ENCODE measurements at regions not wholly inside any gene's neighbourhood (a gene's known extent, or its start where the extent isn't known, plus 50 kb on each side); places are given as distances from the start of the nearest gene placed in this dataset.

DNA sequence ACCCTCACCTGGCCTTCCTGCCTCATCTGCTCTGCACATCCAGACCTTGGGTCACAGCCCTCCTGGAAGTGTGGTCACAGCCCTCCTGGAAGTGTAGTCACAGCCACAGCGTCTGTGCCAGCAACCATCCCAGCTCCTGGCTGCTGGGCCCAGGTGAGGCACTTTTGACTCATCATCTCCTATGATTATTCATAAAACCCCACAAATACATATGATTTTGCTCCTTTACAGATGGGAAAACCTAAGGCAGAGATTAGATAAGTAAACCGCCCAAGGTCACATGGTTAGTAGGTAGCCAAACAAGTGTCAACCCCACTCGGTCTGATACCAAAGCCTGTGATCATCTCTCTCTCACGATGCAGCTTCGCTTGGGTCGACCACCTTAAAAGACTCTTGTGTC is 94.3 kb downstream of the PRLHR start:
- Histone ChIP-seq H3K36me3 (ENCODE audit: control insufficient read depth, insufficient read depth, low read length) (no peaks in the 10 kb centered on the region), H3K4me3 (ENCODE audit: low read length) (no peak overlapping the region), H3K4me1 (ENCODE audit: control insufficient read depth, insufficient read depth, low read length) (0 out of 2 replicates have a peak, but pooled peaks cover 1% of the 10 kb centered on the region), H3K27me3 (ENCODE audit: control insufficient read depth, insufficient read depth, low read length) (no peaks in the 10 kb centered on the region), H3K27ac (ENCODE audit: low read length) (no peak overlapping the region), H3K9me3 (ENCODE audit: control insufficient read depth, insufficient read depth, low read length) (no peaks in the 10 kb centered on the region)
- DNase-seq (ENCODE audit: low read depth, low spot score), result no peak
- WGBS (ENCODE audit: insufficient coverage, insufficient read length), result no CpG with 5 or more reads among the region's 6 CpGs

DNA sequence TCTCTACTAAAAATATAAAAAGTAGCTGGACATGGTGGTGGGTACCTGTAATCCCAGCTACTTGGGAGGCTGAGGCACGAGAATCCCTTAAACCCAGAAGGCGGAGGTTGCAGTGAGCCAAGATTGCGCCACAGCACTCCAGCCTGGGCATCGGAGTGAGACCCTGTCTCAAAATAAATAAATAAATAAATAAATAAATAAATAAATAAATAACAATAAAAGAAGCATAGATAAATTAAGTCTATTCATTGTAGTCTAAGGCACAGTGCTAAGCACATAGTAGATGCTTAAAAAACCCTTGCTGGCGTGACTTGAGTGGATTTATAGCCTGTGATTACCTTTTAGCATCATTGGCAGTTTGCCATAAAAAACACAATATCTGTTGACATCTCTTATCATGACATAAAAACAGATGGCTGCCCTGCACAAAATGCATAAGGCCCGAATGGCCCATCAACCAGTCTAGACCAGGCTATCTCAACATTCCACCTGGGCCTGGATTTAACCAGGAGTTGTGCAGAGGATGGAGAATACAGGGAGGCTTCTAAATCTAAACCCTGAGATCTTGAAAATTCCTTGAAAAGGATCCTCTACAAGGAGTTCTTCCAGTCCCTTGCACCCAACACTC is 94.9 kb downstream of the PRLHR start:
- Histone ChIP-seq H3K27me3 (ENCODE audit: control insufficient read depth, insufficient read depth, low read length) (no peaks in the 10 kb centered on the region), H3K4me1 (ENCODE audit: control insufficient read depth, insufficient read depth, low read length) (0 out of 2 replicates have a peak, but pooled peaks cover 1% of the 10 kb centered on the region), H3K36me3 (ENCODE audit: control insufficient read depth, insufficient read depth, low read length) (no peaks in the 10 kb centered on the region), H3K4me3 (ENCODE audit: low read length) (no peak overlapping the region), H3K9me3 (ENCODE audit: control insufficient read depth, insufficient read depth, low read length) (no peaks in the 10 kb centered on the region), H3K27ac (ENCODE audit: low read length) (no peak overlapping the region)
- DNase-seq (ENCODE audit: low read depth, low spot score), result no peak
- WGBS (ENCODE audit: insufficient coverage, insufficient read length), result no CpG with 5 or more reads among the region's 6 CpGs

DNA sequence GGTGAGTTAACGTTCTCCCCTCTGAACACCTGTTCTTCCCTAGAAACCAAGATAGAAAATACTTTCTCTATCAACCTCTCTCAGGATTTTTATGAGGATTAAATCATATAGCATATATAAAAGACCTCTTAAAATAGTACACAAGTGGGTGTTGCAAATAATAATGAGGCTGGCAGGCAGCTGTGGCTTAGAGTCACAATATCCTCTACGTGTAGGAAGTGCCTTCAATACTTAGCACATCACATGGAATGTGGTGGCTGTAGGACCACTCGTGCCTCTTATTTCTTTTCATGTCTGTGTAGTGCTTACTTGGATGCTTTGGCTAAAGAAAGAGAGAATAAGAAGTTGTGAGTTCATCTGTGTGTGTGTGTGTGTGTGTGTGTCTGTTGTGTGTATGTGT is 96.3 kb downstream of the PRLHR start:
- no peak overlapping the region for H3K4me3 ChIP-seq (ENCODE audit: low read length)
- H3K36me3 ChIP-seq (ENCODE audit: control insufficient read depth, insufficient read depth, low read length), result no peaks in the 10 kb centered on the region
- H3K4me1 ChIP-seq (ENCODE audit: control insufficient read depth, insufficient read depth, low read length), result 0 out of 2 replicates have a peak, but pooled peaks cover 1% of the 10 kb centered on the region
- no peak for DNase-seq (ENCODE audit: low read depth, low spot score)
- no peaks in the 10 kb centered on the region for H3K9me3 ChIP-seq (ENCODE audit: control insufficient read depth, insufficient read depth, low read length)
- H3K27me3 ChIP-seq (ENCODE audit: control insufficient read depth, insufficient read depth, low read length), result no peaks in the 10 kb centered on the region
- no peak overlapping the region for H3K27ac ChIP-seq (ENCODE audit: low read length)
- no CpG with 5 or more reads among the region's 3 CpGs for WGBS (ENCODE audit: insufficient coverage, insufficient read length)

DNA sequence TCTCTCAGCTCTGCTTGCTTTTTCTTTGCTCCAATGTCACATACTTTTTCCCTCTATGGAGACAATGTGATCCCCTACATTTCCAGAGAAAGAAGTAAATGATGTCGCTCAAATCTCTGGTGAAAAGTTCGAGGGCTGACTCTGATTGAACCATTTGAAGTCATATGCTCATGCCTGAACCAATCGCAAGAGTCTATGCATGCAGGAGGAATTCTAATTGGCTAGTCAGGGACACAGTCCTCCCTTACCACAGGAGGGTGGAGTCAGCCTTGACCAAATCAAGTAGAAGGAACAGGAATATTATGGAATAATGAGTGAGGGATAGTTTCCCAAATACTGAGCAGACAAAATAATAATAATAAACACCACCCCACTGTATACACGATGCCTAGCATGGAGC is 96.8 kb downstream of the PRLHR start:
- no peaks in the 10 kb centered on the region for H3K27me3 ChIP-seq (ENCODE audit: control insufficient read depth, insufficient read depth, low read length)
- H3K4me1 ChIP-seq (ENCODE audit: control insufficient read depth, insufficient read depth, low read length), result 0 out of 2 replicates have a peak, but pooled peaks cover 1% of the 10 kb centered on the region
- no peak overlapping the region for H3K27ac ChIP-seq (ENCODE audit: low read length)
- no CpG with 5 or more reads among the region's 4 CpGs for WGBS (ENCODE audit: insufficient coverage, insufficient read length)
- no peak overlapping the region for H3K4me3 ChIP-seq (ENCODE audit: low read length)
- H3K36me3 ChIP-seq (ENCODE audit: control insufficient read depth, insufficient read depth, low read length), result no peaks in the 10 kb centered on the region
- no peak for DNase-seq (ENCODE audit: low read depth, low spot score)
- no peaks in the 10 kb centered on the region for H3K9me3 ChIP-seq (ENCODE audit: control insufficient read depth, insufficient read depth, low read length)

DNA sequence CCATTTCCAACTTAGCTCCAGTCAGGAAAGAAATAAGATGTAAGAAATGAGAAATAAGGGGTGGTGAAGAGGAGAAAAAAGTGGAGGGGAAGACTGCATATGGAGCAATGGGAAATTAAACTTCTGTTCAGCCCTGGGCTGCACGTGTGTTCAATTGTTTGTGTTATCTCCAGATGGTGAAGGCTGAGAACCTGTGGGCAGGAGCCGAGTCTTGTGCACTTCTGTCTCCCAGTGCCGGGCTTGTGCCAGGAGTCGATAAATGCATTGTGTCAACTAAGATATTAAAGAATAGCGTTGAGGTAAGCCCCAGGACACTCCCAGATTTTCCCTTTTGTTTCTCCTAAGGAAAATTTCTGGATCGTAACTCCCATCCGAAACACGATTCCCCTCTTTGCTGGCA is 98.2 kb downstream of the PRLHR start:
- Histone ChIP-seq H3K9me3 (ENCODE audit: control insufficient read depth, insufficient read depth, low read length) (no peaks in the 10 kb centered on the region), H3K27ac (ENCODE audit: low read length) (no peak overlapping the region), H3K36me3 (ENCODE audit: control insufficient read depth, insufficient read depth, low read length) (no peaks in the 10 kb centered on the region), H3K4me3 (ENCODE audit: low read length) (no peak overlapping the region), H3K4me1 (ENCODE audit: control insufficient read depth, insufficient read depth, low read length) (0 out of 2 replicates have a peak, but pooled peaks cover 1% of the 10 kb centered on the region), H3K27me3 (ENCODE audit: control insufficient read depth, insufficient read depth, low read length) (no peaks in the 10 kb centered on the region)
- WGBS (ENCODE audit: insufficient coverage, insufficient read length), result no CpG with 5 or more reads among the region's 8 CpGs
- no peak for DNase-seq (ENCODE audit: low read depth, low spot score)

DNA sequence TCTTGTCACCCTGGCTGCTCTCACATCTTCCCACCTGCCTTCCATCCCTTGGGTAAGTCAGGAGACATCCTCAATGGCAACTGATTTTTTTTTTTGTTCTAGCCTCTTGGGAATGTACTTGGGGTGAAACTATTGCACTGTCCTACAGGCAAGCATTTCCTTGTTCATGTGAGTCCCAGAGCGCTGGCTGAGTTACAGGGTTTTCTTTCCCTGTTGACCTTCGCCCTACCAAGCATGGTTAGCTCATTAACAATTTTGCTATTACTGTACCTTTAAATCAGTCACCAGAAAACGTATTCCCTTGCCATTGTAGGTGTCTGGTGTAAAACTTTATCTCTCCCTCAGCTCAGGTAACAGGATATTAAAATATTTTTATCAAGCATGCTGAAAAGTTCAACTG is 98.9 kb downstream of the PRLHR start:
- H3K4me3 ChIP-seq (ENCODE audit: low read length), result no peak overlapping the region
- H3K36me3 ChIP-seq (ENCODE audit: control insufficient read depth, insufficient read depth, low read length), result no peaks in the 10 kb centered on the region
- peaks cover 2% of the 10 kb centered on the region; the same call in 1 of the 2 replicates for H3K4me1 ChIP-seq (ENCODE audit: control insufficient read depth, insufficient read depth, low read length)
- no CpG with 5 or more reads among the region's 3 CpGs for WGBS (ENCODE audit: insufficient coverage, insufficient read length)
- no peak for DNase-seq (ENCODE audit: low read depth, low spot score)
- H3K27me3 ChIP-seq (ENCODE audit: control insufficient read depth, insufficient read depth, low read length), result no peaks in the 10 kb centered on the region
- no peaks in the 10 kb centered on the region for H3K9me3 ChIP-seq (ENCODE audit: control insufficient read depth, insufficient read depth, low read length)
- no peak overlapping the region for H3K27ac ChIP-seq (ENCODE audit: low read length)

DNA sequence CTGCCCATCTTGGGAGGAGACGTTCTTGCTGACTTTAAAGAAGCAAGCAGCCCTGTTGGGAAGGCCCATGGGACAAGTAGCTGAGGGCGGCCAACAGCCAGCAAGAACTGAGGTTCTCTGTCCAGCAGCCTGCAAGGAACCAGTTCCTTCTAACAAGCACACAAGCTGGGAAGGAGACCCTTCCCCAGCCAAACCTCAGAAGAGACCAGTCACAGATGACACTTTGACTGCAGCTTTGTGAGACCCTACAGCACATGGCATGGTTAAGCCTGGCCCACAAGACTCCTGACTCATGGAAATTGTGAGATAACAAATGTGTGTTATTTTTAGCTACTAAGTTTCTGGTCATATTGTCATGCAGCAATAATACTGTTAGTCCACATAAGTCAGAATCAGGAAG is 99.9 kb downstream of the PRLHR start:
- WGBS (ENCODE audit: insufficient coverage, insufficient read length), result no CpG with 5 or more reads among the region's 2 CpGs
- DNase-seq (ENCODE audit: low read depth, low spot score), result no peak
- H3K27ac ChIP-seq (ENCODE audit: low read length), result no peak overlapping the region
- peaks cover 2% of the 10 kb centered on the region; the same call in 1 of the 2 replicates for H3K4me1 ChIP-seq (ENCODE audit: control insufficient read depth, insufficient read depth, low read length)
- H3K27me3 ChIP-seq (ENCODE audit: control insufficient read depth, insufficient read depth, low read length), result no peaks in the 10 kb centered on the region
- no peaks in the 10 kb centered on the region for H3K36me3 ChIP-seq (ENCODE audit: control insufficient read depth, insufficient read depth, low read length)
- H3K4me3 ChIP-seq (ENCODE audit: low read length), result no peak overlapping the region
- H3K9me3 ChIP-seq (ENCODE audit: control insufficient read depth, insufficient read depth, low read length), result no peaks in the 10 kb centered on the region

DNA sequence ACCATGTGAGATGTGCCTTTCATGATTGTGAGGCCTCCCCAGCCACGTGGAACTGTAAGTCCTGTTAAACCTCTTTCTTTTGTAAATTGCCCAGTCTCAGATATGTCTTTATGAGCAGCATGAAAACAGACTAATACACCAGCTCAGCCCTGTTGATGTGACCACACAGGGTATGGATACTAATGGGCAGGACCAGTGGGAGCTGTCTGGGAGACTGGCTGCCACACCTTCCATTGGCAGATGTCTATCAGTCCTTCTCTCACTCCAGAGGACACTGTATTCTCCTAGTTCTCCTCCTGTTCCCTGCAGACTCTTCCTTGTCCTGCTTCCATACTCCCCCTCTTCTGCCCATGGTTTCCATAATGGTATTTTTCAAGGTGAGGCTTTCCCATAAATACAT is 104.4 kb downstream of the PRLHR start:
- H3K27ac ChIP-seq (ENCODE audit: low read length), result no peak overlapping the region
- H3K27me3 ChIP-seq (ENCODE audit: control insufficient read depth, insufficient read depth, low read length), result no peaks in the 10 kb centered on the region
- H3K36me3 ChIP-seq (ENCODE audit: control insufficient read depth, insufficient read depth, low read length), result no peaks in the 10 kb centered on the region
- no CpG with 5 or more reads among the region's 1 CpG for WGBS (ENCODE audit: insufficient coverage, insufficient read length)
- peaks cover 2% of the 10 kb centered on the region; the same call in 1 of the 2 replicates for H3K4me1 ChIP-seq (ENCODE audit: control insufficient read depth, insufficient read depth, low read length)
- H3K9me3 ChIP-seq (ENCODE audit: control insufficient read depth, insufficient read depth, low read length), result no peaks in the 10 kb centered on the region
- DNase-seq (ENCODE audit: low read depth, low spot score), result no peak
- H3K4me3 ChIP-seq (ENCODE audit: low read length), result no peak overlapping the region

DNA sequence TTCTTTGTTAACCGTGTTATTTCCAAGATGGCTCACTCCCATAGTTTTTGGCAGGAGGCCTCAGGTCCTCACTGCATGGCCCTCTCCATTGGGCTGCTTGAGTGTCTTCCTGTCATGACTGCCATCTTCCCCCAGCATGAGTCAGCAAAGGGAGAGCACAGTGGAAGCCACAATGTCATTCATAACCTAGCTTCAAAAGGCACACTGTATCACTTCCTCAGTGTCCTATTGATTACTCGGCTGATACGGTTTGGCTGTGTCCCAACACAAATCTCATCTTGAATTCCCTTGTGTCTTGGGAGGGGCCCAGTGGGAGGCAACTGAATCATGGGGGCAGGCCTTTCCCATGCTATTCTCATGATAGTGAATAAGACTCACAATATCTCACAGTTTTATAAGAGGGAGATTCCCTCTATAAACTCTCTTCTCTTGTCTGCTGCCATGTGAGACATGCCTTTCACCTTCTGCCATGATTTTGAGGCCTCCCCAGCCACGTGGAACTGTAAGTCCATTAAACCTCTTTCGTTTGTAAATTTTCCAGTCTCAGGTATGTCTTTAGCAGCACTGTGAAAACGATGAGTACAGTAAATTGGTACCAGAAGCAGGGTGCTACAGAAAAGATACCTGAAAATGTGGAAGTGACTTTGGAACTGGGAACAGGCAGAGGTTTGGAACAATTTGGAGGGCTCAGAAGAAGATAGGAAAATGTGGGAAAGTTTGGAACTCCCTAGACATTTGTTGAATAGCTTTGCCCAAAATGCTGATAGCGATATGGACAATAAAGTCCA is 106.5 kb downstream of the PRLHR start:
- Histone ChIP-seq H3K4me3 (ENCODE audit: low read length) (no peak overlapping the region), H3K27me3 (ENCODE audit: control insufficient read depth, insufficient read depth, low read length) (no peaks in the 10 kb centered on the region), H3K4me1 (ENCODE audit: control insufficient read depth, insufficient read depth, low read length) (peaks cover 2% of the 10 kb centered on the region; the same call in 1 of the 2 replicates), H3K9me3 (ENCODE audit: control insufficient read depth, insufficient read depth, low read length) (no peaks in the 10 kb centered on the region), H3K27ac (ENCODE audit: low read length) (no peak overlapping the region), H3K36me3 (ENCODE audit: control insufficient read depth, insufficient read depth, low read length) (no peaks in the 10 kb centered on the region)
- no peak for DNase-seq (ENCODE audit: low read depth, low spot score)
- no CpG with 5 or more reads among the region's 7 CpGs for WGBS (ENCODE audit: insufficient coverage, insufficient read length)

DNA sequence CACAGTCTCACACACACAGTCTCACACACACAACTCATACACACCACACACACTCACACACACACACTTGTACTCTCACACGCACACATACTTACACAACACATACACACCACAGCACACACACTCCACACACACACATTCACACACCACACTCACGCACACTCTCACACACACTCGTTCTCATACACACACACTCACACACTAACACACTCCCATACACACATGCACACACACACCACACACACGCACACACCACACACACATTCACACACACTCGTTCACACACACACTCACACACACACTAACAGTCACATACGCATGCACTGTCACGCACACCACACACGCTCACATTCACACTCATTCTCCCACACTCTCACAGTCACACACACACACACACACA is 109.8 kb downstream of the PRLHR start:
- no peak overlapping the region for H3K27ac ChIP-seq (ENCODE audit: low read length)
- no peaks in the 10 kb centered on the region for H3K9me3 ChIP-seq (ENCODE audit: control insufficient read depth, insufficient read depth, low read length)
- DNase-seq (ENCODE audit: low read depth, low spot score), result no peak
- WGBS (ENCODE audit: insufficient coverage, insufficient read length), result 100% methylated on average over 8 of the region's 8 CpGs
- no peaks in the 10 kb centered on the region for H3K27me3 ChIP-seq (ENCODE audit: control insufficient read depth, insufficient read depth, low read length)
- H3K36me3 ChIP-seq (ENCODE audit: control insufficient read depth, insufficient read depth, low read length), result no peaks in the 10 kb centered on the region
- H3K4me1 ChIP-seq (ENCODE audit: control insufficient read depth, insufficient read depth, low read length), result no peaks in the 10 kb centered on the region
- H3K4me3 ChIP-seq (ENCODE audit: low read length), result no peak overlapping the region

Data from iPS DF 6.9 (cell line).